Cerebellar nuclear complex (tissue), 1 donor: ENCODE measurements at regions not wholly inside any gene's neighbourhood (a gene's known extent, or its start where the extent isn't known, plus 50 kb on each side); places are given as distances from the start of the nearest gene placed in this dataset.
"Not testable (repeated sequence)": the region's sequence is repeated elsewhere in the genome, so short reads cannot be mapped to it uniquely, and the experiment has no call there.

ENCODE experiments used
- DNase-seq, 2 experiments: peaks; one replicate each; lab custom pipeline; 2025; lab: John Stamatoyannopoulos, UW

DNA sequence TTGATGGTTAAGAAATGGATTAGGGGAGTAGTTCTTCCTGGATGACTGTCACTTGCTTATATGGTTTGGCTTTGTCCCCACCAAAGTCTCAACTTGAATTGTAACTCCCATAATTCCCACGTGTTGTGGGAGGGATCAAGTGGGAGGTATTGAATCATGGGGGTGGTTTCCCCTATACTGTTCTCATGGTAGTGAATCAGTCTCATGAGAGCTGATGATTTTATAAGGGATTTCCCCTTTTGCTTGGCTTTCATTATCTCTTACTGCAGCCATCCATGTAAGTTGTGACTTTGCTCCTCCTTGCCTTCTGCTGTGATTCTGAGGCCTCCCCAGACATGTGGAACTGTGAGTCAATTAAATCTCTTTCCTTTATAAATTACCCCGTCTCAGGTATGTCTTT is 1621.1 kb downstream of the MRPL39 start:
- no peak for DNase-seq

DNA sequence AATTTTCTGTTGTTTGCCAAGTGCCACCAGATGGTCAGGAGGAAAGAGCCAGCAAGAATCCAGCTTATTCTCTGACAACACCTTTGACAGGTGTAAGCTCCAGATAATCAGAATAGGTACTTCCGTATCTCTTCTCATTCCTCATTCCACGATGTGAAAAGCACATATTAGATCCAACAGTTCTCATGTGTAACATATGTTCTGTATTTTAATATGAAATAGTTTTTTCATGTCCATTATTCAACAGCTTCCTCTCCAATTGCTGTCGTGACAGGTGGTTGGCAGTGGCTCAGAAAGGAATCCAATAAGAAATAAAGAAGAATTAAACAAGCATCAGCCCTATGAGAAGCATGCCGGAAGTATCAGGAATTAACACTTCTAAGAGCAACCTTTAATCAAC is 1624.7 kb downstream of the MRPL39 start:
- no peak for DNase-seq

DNA sequence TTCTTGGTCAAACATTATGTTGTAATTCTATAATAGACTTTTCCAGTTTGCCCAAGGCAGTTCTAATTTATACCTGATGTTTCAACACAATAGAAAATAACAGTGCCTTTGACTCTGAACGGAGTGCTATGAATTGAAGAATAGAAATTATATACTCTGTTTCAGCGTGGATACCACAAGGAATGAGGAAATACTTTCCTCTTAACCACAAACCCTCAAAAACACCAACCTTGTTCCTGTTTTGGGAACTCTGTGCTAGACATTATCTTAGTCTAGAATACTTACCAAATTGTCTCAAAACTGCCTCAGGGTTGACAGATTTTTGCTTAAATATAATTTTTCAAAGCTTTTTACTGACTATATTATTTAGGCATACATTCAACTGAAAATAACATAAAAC is 1629.3 kb downstream of the MRPL39 start:
- DNase-seq: no peak

DNA sequence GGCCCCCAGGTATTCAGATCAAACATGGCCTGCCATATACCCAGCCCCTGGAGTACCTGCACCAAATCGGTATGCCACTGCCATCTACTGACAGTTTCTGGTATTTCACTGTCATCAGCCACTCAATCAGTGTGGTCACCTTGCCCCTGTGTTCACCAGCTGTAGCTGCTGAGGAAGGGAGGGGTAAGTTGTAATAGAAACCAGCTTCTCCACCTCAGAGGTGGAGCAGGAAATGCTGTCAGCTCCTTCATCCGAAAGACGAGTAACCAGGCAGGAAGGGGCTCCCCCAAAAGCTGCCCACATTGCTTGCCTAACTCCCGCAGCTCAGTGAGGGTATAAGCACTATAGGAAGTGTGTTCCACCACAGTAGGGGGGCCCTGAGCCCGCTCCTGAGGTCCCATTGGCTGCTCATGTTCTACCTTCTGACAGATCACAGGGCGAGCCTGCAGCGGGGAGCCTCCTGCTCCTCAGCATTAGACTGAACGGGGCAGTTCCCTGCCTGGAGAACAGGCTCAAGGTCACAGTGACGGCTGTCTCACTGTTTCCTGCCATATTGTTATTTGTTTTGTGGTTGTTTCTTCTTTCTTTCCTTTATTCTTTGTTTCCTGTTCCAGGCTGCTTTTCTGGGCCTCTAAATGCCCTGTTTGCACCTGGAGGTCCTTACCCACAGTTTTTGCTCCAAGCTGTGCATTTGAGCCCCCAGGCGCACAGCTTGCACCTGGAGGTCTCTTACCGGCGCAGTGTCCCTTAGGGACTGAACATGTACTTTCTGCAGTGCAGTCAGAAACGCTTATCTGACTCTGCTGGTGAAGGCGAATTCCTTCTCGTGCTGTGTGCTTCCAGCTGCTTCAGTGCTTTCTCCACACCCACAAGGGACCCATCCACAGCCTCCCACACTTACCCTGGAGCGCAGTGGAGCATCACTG is 1638.3 kb downstream of the MRPL39 start:
- DNase-seq: no peak

DNA sequence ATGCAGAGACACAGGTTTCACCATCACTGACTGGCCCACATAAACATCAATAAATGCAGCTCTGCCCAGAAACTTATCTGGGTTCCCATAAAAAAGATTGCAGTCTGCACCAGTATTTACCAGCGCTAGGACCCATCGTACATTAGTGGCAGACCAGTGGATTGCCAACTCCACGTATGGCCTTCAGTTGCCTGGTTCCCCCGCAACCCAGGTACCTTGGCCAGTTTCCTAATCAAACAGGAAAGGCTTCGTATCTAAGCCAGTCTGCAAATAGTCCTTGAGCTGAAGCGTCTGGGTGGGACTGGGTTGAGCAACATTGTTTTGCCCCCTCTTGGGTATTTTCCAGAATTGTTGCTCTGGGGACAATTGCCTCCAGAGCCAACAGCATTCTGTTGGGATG is 1639.3 kb downstream of the MRPL39 start:
- no peak for DNase-seq

DNA sequence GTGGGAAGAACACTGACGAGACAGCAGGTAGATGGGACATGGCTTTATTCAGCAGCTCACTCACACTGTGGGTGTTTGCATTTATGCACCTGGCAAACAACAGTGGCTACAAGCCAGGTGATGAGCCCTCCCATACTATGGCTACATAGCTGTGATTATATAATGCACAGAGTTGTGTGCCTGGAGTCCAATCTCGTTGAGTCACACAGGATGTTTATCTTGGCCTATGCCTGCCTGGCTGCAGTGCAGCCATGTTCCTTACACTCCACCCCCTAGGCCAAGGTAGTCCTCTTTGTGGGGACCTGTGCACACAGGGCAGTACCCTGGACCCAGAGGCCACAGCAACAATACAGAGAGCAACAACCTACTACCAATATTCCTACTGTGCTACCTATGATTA is 1643.8 kb downstream of the MRPL39 start:
- no peak for DNase-seq

DNA sequence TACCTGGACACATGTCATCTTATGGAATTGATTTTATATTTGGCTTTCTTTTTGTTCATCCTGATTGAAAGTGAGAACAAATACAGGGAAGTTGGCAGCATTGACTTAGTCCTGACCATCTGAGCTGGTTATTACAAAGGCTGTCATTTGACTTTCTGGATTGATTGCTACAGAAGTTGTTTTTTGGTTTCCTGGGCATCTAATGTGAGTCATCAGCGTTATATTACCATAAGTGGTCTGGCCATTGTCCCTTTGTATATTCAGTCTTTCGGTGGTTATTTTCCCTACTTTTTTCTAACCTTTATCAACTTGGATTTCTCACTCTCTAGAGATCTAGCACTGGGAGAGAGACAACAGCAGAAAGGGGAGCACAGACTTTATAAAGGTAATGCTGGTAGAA is 1646.5 kb downstream of the MRPL39 start:
- no peak for DNase-seq

DNA sequence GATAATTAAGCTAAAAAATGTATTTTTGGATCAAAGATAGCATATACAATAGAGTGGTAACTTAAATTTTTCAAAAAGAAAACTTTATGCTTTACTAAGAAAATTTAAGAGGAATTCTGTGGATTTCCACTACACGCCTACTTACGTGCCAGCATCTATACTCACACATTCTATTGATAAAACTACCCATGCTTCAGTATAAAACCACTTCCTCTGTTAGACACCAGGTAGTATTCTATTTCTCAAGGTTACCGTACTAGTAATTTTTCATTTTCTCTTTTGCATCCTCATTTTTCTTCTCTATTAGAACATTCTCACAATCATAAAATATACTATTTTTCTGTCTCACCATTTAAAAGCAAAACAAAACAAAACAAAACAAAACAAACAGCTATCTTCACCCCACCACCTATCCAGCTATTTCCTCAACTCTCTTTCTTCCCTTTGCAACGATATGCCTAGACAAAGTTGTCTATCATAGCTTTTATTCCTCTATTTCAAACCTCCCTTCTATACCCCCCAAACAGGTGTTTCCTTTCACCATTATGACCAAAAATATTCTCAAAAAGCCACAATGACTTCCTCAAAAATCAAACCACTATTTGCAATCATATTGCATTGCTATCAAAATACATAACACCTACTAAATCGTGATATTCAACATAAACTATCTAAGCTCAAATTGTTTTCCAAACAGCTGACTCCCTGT is 1652.0 kb downstream of the MRPL39 start:
- DNase-seq: no peak

DNA sequence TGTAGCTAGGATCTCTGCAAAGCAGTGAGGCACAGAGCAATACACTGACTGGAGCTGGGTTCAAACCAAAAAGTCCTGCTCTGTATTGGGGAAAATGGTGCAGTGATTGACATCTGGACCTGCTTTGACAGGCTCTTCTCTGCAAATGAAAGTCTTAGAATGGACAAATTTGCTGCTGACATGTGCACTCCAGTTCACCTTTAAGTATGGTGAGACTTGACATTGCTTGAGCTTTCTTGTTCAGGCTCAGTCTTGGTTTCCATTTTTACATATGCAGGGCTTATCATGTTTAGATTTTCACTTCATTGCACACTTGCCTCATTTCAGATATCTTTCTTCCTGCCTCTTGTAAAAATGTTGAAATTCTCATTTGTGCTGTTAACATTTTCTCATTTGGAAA is 1655.0 kb downstream of the MRPL39 start:
- DNase-seq: no peak

DNA sequence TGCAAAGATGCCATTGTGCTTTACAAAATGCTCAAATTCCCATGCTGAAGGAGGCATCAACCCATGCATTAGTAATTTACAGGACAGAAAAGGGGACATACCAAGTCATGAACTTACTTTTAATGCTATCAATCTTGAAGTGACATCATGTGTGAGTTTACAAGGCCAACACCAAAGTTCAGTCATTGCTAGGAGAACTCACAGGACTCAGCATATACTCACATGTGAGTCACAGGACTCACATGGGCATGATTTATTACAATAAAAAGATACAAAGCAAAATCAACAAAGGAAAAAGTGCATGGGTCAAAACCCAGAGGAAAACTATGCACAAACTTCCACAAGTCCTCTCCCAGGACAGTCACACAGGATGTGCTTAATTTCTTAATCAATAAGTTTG is 1656.0 kb downstream of the MRPL39 start:
- no peak for DNase-seq

DNA sequence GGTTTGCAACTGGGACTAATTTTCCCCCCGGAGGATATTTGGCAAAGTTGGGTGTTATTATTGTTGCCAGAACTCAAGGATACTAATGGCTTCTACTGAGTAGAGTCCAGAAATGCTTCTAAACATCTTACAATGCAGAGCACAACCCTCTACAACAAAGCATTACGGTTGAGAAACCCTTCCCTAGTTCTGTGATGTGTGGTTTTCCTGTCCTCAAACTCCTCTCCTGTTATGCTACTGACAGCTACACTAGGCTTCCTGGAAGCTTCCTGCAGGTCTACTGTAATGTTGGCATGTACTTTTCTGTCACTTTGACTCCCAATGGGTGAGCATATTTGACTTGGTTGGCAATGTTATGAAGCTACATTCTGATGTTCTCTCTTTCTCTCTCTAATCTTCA is 1656.9 kb downstream of the MRPL39 start:
- DNase-seq: no peak

DNA sequence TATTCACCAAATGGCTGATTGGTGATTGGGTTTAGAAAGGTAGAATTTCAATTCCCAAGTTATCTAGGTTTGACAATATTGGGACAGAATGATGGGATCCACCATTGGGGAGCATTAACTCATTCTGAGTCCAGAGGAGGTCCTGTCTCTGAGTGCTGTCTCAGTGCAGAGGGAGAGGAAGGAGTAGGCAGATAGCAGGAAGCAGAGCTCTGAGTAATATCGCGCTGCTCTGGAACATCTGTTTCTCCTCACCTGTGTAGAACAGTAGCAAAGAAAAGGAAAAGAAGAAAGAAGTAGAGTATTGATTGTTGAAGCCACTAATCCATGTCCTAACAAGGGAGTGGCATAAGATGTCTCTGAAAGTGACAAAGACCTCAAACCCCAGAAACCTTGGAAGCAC is 1657.8 kb downstream of the MRPL39 start:
- no peak for DNase-seq

DNA sequence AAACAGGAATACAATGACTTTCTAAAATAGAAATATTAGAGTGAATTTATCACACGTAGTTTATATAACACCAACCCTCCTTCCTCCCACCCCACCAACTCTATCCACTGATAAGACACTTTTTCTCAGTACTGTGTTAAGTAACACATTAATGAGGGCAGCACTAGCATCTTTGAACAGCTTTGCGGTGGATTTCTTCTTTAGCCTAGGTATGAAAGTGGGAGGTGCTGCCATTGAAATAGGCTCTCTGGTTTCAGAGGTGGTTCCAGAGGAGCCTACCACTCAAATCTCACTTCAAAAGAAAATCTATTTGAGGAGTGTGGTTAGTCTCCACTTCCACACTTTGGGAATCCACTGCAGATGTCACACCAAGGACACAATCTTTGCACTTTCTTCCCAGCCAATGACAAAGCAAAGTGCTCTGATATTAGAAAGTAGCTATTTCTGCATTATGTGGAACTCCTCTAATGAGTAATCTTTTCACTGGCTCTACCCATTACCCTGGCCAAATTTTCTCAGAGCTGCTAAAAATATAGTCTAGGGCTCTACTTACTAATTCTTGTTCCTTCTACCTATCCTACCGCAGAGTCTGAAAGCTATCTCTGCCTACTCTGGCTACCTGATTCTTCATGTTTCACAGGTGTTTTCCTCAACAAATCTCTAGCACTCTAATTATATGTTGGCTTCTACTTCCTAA is 1667.8 kb downstream of the MRPL39 start:
- no peak for DNase-seq

DNA sequence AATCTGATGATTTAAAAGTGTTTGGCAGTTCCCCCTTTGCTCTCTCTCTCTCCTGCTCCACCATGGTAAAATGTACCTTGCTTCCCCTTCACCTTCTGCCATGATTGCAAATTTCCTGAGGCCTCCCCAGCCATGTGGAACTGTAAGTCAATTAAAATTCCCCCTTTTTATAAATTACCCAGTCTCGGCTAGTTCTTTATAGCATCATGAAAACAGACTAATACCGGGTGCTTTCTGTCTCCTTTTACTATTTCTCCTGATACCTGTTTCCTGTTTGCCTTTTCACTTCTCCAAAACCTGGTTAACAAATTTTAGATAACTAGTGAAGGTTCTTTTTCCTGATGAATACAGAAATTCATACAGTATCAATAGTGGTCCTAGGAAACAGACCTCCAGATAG is 1670.3 kb downstream of the MRPL39 start:
- DNase-seq: no peak

DNA sequence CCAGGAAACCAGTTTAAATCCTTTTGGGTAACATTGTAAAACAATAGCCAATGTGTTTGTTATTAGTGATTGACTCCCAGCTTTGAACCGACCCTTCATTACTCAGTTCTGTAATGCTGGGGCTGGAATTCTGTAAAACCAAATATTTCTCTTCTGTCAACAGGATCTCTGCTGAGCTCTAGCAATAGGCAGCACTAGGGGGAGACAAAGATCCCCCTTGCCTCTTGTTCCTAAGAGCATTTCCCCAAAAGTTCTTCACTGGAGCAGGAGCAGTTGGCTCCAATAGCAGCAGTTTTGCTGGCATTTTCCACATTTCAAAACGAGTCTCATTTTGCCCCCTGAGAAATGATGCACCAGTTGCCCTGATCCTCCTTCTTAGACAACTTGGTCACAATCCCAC is 1671.1 kb downstream of the MRPL39 start:
- DNase-seq: no peak

DNA sequence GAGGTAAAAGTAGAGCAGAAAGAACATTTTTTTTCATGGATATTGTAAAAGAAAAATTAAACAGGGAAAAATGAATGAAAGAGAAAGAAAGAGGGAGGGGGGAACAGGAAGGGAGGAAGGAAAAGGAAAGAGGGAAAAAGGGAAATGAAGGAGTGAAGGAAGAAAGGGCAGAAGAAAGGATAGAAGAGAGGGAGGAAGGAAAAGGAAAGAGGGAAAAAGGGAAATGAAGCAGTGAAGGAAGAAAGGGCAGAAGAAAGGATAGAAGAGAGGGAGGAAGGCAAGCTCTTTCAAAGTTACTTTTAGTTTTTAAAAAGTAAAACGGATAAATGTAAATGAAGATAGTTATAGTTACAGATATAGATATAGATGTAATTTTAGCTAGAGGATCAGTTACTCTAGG is 1676.7 kb downstream of the MRPL39 start:
- DNase-seq: no peak

DNA sequence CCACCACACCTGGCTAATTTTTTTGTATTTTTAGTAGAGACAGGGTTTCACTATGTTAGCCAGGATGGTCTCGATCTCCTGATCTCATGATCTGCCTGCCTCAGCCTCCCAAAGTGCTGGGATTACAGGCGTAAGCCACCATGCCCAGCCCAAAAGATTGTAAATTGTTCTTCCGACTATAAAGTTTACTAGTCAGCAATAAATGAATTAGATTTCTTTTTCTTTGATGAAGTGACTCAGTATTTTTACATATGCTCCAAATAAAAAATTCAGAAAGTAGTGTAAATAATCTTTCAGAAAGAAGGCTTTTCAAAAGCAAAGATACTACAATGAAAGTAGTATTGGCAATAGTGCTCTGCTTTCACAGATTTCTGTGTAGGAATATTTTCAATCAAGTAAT is 1680.9 kb downstream of the MRPL39 start:
- not testable (repeated sequence) for DNase-seq

DNA sequence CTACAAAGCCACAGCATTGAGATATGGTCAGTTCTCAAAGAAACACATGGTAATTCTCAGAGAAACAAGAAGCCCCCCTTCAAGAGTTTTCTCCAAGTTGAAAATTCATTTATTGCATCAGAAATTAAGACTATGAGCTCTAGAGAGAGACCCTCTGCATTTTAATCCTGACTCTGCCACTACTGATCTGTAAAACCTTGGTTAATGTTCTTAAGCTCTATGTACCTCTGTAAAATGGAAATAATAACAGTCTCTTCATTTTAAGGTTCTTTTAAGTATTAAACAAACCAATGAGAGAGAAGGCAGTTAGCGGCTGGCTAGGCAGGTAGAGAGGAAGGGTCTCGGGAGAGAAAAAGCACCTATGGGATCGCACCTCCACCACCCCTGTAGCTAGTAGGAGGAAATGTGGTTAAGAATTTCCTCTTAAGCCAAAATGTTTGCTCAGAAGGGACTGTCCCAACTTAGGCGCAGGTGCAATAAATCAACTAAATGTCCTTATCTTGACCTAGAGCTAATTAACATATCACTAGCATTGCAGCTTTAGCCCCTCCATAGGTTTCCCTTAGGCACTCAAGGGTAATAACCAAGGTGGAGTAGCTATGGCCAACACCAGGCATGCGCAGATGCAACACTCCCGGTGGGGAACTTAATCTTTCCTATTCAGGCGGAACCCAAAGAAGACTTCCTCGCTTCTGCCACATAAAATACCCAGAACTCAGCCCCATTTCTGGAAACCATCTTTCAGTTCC is 1685.4 kb downstream of the MRPL39 start:
- no peak for DNase-seq

DNA sequence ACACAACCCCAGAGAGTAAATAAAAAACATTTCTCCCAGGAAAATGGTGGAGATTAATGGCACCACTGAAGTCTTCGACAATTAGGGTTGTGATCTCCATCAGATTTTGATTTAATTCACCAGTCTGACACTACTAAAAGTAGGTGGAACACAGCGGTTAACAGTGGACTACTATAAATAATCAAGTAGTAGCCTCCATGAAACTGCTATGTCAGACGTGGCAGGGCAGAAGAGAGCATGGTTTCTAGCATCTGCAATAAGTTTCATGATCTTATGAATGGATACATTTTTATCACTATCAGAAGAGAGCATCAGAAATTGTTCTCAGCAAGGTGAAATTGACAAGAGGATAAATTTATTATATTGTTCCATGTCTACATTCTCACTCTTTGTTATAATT is 1706.6 kb downstream of the MRPL39 start:
- DNase-seq: no peak

DNA sequence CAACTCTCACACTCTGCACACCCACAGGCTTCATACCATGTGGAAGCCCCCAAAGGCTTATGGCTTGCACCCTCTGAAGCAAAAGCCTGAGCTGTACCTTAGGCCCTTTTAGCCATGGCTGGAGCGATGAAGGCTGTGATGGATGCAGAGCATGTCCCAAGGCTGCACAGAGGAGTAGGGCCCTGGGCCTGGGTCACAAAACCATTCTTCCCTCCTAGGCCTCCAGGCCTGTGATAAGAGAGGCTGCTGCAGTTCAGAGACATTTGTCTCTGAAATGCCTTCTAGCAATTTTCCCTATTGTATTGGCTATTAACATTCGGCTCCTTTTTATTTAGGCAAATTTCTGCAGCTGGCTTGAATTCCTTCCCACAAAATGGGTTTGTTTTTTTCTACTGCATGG is 1707.7 kb downstream of the MRPL39 start:
- DNase-seq: no peak

DNA sequence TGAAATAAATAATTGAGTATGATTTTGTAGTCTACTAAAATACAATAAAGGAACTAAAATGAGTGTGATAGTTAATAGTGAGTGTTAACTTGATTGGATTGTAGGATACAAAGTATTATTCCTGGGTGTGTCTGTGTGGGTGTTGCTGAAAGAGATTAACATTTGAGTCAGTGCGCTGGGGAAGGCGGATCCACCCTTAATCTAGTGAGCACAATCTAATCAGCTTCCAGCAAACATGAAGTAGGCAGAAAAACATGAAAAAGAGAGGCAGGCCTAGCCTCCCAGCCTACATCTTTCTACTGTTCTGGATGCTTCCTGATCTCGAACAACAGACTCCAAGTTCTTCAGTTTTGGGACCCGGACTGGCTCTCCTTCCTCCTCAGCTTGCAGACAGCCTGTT is 1716.6 kb downstream of the MRPL39 start:
- no peak for DNase-seq

DNA sequence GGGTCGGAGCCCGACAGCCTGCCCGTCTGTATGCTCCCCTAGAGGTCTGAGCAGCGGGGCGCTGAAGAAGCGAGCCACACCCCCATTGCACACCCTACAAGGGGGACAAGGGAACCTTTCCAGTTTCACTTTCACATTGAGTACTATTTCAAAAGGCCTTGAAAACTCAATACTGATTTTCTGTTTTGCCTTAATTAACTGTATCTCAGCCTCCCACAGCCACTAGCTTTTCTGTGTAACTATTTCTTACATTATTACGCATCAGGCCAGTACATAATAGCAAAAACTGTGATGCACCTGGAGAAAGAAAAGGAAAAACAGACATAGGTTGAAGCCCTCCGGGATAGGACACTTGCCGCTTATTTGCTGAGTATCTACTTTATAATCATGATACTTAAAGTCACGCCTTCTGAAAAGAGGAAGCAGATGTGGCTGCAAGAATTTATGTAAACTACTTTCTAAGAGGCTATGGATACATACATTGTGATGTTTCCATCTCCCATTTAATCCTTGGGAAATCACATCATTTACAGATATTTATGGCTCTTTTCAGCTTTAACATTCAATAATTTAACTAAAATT is 1719.5 kb downstream of the MRPL39 start:
- DNase-seq: no peak
